ENCODE measurements at regions not wholly inside any gene's neighbourhood (a gene's known extent, or its start where the extent isn't known, plus 50 kb on each side); places are given as distances from the start of the nearest gene placed in this dataset.

DNA sequence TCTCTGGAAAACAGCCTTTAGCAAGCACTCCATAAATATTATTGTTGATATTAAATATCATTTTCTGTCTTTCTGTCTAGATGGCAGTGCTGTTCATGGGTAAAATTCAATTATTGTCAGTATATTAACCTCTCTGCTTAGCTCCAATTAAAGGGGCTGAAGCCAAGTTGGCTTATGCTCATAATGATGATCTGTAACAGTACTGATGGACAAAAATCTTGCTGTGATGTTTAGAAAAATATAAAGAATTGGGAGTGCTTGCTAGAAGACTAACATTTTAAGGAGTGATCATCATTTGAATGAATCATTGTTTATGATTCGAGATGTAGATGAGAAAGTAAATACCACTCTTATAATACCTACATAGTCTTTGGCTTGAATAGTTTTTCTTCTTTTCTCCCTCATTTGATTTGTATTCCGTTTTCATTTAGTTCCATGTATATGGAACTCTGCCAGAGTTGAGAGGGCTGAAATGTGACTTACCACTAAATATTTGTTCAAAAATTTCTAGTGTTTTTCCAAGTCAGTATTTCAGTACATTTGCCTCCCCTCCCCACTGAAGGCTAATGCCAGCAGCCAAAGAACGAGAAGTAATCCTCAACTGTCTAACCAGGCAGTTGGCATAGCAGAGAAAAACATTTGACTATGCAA is 538.3 kb downstream of the CSNK1G3 start:
- DNase-seq: no peak
- Histone ChIP-seq H3K9me2 (no peaks in the 10 kb centered on the region), H3K27me3 (ENCODE audit: insufficient read depth) (no peaks in the 10 kb centered on the region), H3K4me3 (ENCODE audit: low read depth in 2 of 2, low read length in 1 of 2) (no peak overlapping the region), H3K9ac (no peak overlapping the region), H2AFZ (ENCODE audit: low read depth) (no peak overlapping the region), H3K4me1 (ENCODE audit: control insufficient read depth in 1 of 2, insufficient read depth in 2 of 2, low read depth in 1 of 2, low read length in 1 of 2) (no peaks in the 10 kb centered on the region; a peak in 2 of 4 replicates), H3K36me3 (replicated peaks in 1 of 2; ENCODE audit: control insufficient read depth in 1 of 2, insufficient read depth in 2 of 2, low read length in 1 of 2) (no peaks in the 10 kb centered on the region), H3K27ac (ENCODE audit: low read depth in 2 of 2, low read length in 1 of 2) (no peak overlapping the region), H3K9me3 (no peaks in the 10 kb centered on the region), H3K4me2 (no peak overlapping the region), H3F3A (replicated peaks; ENCODE audit: insufficient read depth) (no peaks in the 10 kb centered on the region), H4K20me1 (ENCODE audit: insufficient read depth) (no peaks in the 10 kb centered on the region), H3K79me2 (ENCODE audit: insufficient read depth) (no peaks in the 10 kb centered on the region)
- WGBS (ENCODE audit: low lambda C conversion rate): 73% methylated on average over 3 of the region's 3 CpGs
- ChIA-PET CTCF (no interaction called here), POLR2A (no interaction called here)
- TF ChIP-seq RFX5 (IDR thresholded peaks at IDR 0.05; ENCODE audit: low read length): no peak
- no peak for TF ChIP-seq RCOR1 (IDR thresholded peaks at IDR 0.05; ENCODE audit: low read length)
- no peak for TF ChIP-seq FOSL2 (IDR thresholded peaks at IDR 0.05; ENCODE audit: borderline replicate concordance, low read depth)

DNA sequence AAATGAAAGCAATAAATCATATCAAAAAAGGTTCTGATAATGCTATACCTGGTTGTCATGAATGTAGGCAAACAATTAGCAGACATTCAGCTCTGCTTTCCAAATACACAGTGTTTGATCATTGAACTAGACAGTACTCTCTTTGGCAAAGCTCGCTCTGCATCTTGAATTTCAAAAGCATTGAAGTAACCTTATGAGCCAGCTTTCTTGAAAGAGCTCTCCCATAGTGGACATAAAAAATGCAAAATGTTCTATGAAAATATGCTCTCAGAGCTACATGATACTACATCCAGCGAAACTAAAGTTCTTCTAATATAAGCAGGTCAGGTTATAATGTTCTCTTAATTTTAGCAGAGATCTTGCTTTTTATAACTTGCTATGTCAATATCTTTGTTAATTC is 533.4 kb downstream of the CSNK1G3 start:
- Histone ChIP-seq H3K4me2 (no peak overlapping the region), H2AFZ (ENCODE audit: low read depth) (no peak overlapping the region), H3K9ac (no peak overlapping the region), H3K27ac (ENCODE audit: low read depth in 2 of 2, low read length in 1 of 2) (no peak overlapping the region), H3F3A (replicated peaks; ENCODE audit: insufficient read depth) (no peaks in the 10 kb centered on the region), H3K79me2 (ENCODE audit: insufficient read depth) (no peaks in the 10 kb centered on the region), H3K4me1 (ENCODE audit: control insufficient read depth in 1 of 2, insufficient read depth in 2 of 2, low read depth in 1 of 2, low read length in 1 of 2) (no peaks in the 10 kb centered on the region; a peak in 1 of 4 replicates), H3K4me3 (ENCODE audit: low read depth in 2 of 2, low read length in 1 of 2) (no peak overlapping the region), H3K9me3 (no peaks in the 10 kb centered on the region), H3K9me2 (no peaks in the 10 kb centered on the region), H3K27me3 (ENCODE audit: insufficient read depth) (no peaks in the 10 kb centered on the region), H4K20me1 (ENCODE audit: insufficient read depth) (no peaks in the 10 kb centered on the region), H3K36me3 (replicated peaks in 1 of 2; ENCODE audit: control insufficient read depth in 1 of 2, insufficient read depth in 2 of 2, low read length in 1 of 2) (no peaks in the 10 kb centered on the region)
- TF ChIP-seq RAD21 (IDR thresholded peaks at IDR 0.05; ENCODE audit: low read length) (no peak), RFX5 (IDR thresholded peaks at IDR 0.05; ENCODE audit: low read length) (no peak), RXRA (IDR thresholded peaks at IDR 0.05; ENCODE audit: borderline replicate concordance, low read depth) (no peak), TEAD4 (IDR thresholded peaks at IDR 0.05; ENCODE audit: borderline replicate concordance, insufficient read depth) (no peak), MEF2A (IDR thresholded peaks at IDR 0.05; ENCODE audit: borderline replicate concordance, low read depth) (no peak), EP300 (IDR thresholded peaks at IDR 0.05; ENCODE audit: borderline replicate concordance in 1 of 2, low read depth in 1 of 2, low read length in 1 of 2) (no peak), NFIC (IDR thresholded peaks at IDR 0.05; ENCODE audit: borderline replicate concordance) (no peak), EZH2phosphoT487 (IDR thresholded peaks at IDR 0.05; ENCODE audit: borderline replicate concordance, low read depth) (no peak), TCF12 (IDR thresholded peaks at IDR 0.05) (no peak), ZBTB33 (IDR thresholded peaks at IDR 0.05; ENCODE audit: borderline replicate concordance, low read depth) (no peak), NRF1 (IDR thresholded peaks at IDR 0.05; ENCODE audit: low read depth, low read length) (no peak), JUND (IDR thresholded peaks at IDR 0.05) (no peak), IRF3 (IDR thresholded peaks at IDR 0.05; ENCODE audit: low read depth, low read length) (no peak), GABPA (IDR thresholded peaks at IDR 0.05; ENCODE audit: low read depth) (no peak), MXI1 (IDR thresholded peaks at IDR 0.05; ENCODE audit: low read depth, low read length) (no peak), YY1 (IDR thresholded peaks at IDR 0.05; ENCODE audit: low read depth) (no peak)
- TF ChIP-seq, protein P1, sequence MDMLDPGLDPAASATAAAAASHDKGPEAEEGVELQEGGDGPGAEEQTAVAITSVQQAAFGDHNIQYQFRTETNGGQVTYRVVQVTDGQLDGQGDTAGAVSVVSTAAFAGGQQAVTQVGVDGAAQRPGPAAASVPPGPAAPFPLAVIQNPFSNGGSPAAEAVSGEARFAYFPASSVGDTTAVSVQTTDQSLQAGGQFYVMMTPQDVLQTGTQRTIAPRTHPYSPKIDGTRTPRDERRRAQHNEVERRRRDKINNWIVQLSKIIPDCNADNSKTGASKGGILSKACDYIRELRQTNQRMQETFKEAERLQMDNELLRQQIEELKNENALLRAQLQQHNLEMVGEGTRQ (IDR thresholded peaks at IDR 0.05; ENCODE audit: borderline replicate concordance, low read depth, low read length): no peak
- TF ChIP-seq, protein P2, sequence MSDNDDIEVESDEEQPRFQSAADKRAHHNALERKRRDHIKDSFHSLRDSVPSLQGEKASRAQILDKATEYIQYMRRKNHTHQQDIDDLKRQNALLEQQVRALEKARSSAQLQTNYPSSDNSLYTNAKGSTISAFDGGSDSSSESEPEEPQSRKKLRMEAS (IDR thresholded peaks at IDR 0.05; ENCODE audit: low read depth): no peak
- DNase-seq: no peak
- CTCF ChIA-PET: interaction anchor here (1.0 to 1.2 kb wide), 2 partner anchors 9 to 10 kb away, joined by 3 read pairs; no protein-coding TSS in a partner anchor
- POLR2A ChIA-PET: no interaction called here
- 84% methylated on average over 2 of the region's 2 CpGs for WGBS (ENCODE audit: low lambda C conversion rate)

All from SK-N-SH (cell line).